HL-60 (cell line): ENCODE measurements at regions not wholly inside any gene's neighbourhood (a gene's known extent, or its start where the extent isn't known, plus 50 kb on each side); places are given as distances from the start of the nearest gene placed in this dataset.

Experiments used
- DNase-seq, 2 experiments: peaks; one replicate each; pipeline ENCODE4 v3.0.0-alpha.2; 2010 to 2020; ENCODE audit warnings: low read depth in 1 of 2, low spot score in 1 of 2
- H3K27ac ChIP-seq: fragments of 250-450 bp; sonication (Bioruptor Pico); replicated peaks from 2 replicates; pipeline ENCODE4 v1.5.1; 2020; ENCODE audit warnings: mild to moderate bottlenecking, moderate library complexity
- H3K27me3 ChIP-seq: fragments of 250-450 bp; sonication (Bioruptor Pico); 2 replicates; pipeline ENCODE4 v1.5.1; 2021; ENCODE audit warnings: mild to moderate bottlenecking, moderate library complexity; ENCODE audit not compliant: insufficient read depth, poor library complexity, severe bottlenecking
- H3K4me3 ChIP-seq: replicated peaks from 2 replicates; pipeline ENCODE4 v1.5.1; 2011; ENCODE audit warnings: mild to moderate bottlenecking, control low read depth, low read length; ENCODE audit not compliant: insufficient read depth
- CTCF ChIP-seq: IDR thresholded peaks from one replicate; pipeline ENCODE4 v1.5.1; 2011; ENCODE audit warnings: low read length, control low read depth, inconsistent platforms; ENCODE audit not compliant: insufficient read depth
- GABPA ChIP-seq: IDR thresholded peaks from 2 replicates; pipeline ENCODE4 v1.6.1; 2012; ENCODE audit warnings: low read depth
- POLR2AphosphoS5 ChIP-seq: IDR thresholded peaks from 2 replicates; pipeline ENCODE4 v1.6.1; 2012; ENCODE audit warnings: low read depth
- REST ChIP-seq: IDR thresholded peaks from 2 replicates; pipeline ENCODE4 v1.6.1; 2012; ENCODE audit warnings: low read depth; ENCODE audit not compliant: insufficient replicate concordance
- SPI1 ChIP-seq: IDR thresholded peaks from 2 replicates; pipeline ENCODE4 v1.6.1; 2012; ENCODE audit warnings: low read depth, mild to moderate bottlenecking, borderline replicate concordance

- no peak overlapping the region for H3K27ac ChIP-seq
- no peak overlapping the region for H3K4me3 ChIP-seq
- H3K27me3 ChIP-seq = no peaks in the 10 kb centered on the region
- TF ChIP-seq POLR2AphosphoS5 (no peak), CTCF (no peak), GABPA (no peak), REST (no peak), SPI1 (no peak)
- no peak for DNase-seq
Measured at GRCh38 chr7:113763226-113763625, 155.6 kb downstream of the PPP1R3A start.

GRCh38 chr7:113756250-113756649 is 162.6 kb downstream of the PPP1R3A start:
- no peak for DNase-seq
- Histone ChIP-seq H3K27ac (no peak overlapping the region), H3K4me3 (no peak overlapping the region), H3K27me3 (peaks cover 2% of the 10 kb centered on the region)
- no peak for TF ChIP-seq SPI1

- Histone ChIP-seq H3K27ac (no peak overlapping the region), H3K4me3 (no peak overlapping the region), H3K27me3 (peaks cover 2% of the 10 kb centered on the region)
- TF ChIP-seq POLR2AphosphoS5 (no peak), CTCF (no peak), SPI1 (no peak), GABPA (no peak), REST (no peak)
- no peak for DNase-seq
Measured at GRCh38 chr7:113752689-113753088, 166.1 kb downstream of the PPP1R3A start.

- Histone ChIP-seq H3K4me3 (no peak overlapping the region), H3K27ac (no peak overlapping the region), H3K27me3 (peaks cover 2% of the 10 kb centered on the region)
- DNase-seq = no peak
- TF ChIP-seq SPI1 (no peak), CTCF (no peak), REST (no peak), POLR2AphosphoS5 (no peak), GABPA (no peak)
Measured at GRCh38 chr7:113752289-113752688, 166.5 kb downstream of the PPP1R3A start.
